GM19351 (cell line): ENCODE measurements at regions not wholly inside any gene's neighbourhood (a gene's known extent, or its start where the extent isn't known, plus 50 kb on each side); places are given as distances from the start of the nearest gene placed in this dataset.

Experiments used
- ATAC-seq: cut with Tn5 transposase; IDR thresholded peaks from one replicate; pipeline ENCODE4 v1.9.1; 2021; ENCODE audit warnings: mild to moderate bottlenecking, moderate library complexity; ENCODE audit not compliant: unreplicated experiment

GRCh38 chr1:83104558-83104957, 894.4 kb downstream of the TTLL7 start:
- ATAC-seq = no peak

- no peak for ATAC-seq
Observed at GRCh38 chr1:83103341-83103740, 895.6 kb downstream of the TTLL7 start.

GRCh38 chr1:83102630-83103071, 896.3 kb downstream of the TTLL7 start:
- no peak for ATAC-seq

- no peak for ATAC-seq
Observed at GRCh38 chr1:83101406-83101805, 897.5 kb downstream of the TTLL7 start.

- ATAC-seq = no peak
Observed at GRCh38 chr1:83100133-83100532, 898.8 kb downstream of the TTLL7 start.

- ATAC-seq = no peak
Observed at GRCh38 chr1:83098791-83099190, 900.1 kb downstream of the TTLL7 start.

- no peak for ATAC-seq
Observed at GRCh38 chr1:83098131-83098530, 900.8 kb downstream of the TTLL7 start.

GRCh38 chr1:83097715-83098114, 901.2 kb downstream of the TTLL7 start:
- ATAC-seq = no peak

- no peak for ATAC-seq
Observed at GRCh38 chr1:83095570-83095969, 903.4 kb downstream of the TTLL7 start.

GRCh38 chr1:83090195-83090594, 908.7 kb downstream of the TTLL7 start:
- no peak for ATAC-seq

- no peak for ATAC-seq
Observed at GRCh38 chr1:83087851-83088250, 911.1 kb downstream of the TTLL7 start.

- ATAC-seq = no peak
Observed at GRCh38 chr1:83086986-83087512, 911.9 kb downstream of the TTLL7 start.

- ATAC-seq = no peak
Observed at GRCh38 chr1:83086346-83086745, 912.6 kb downstream of the TTLL7 start.

GRCh38 chr1:83083589-83084224, 915.2 kb downstream of the TTLL7 start:
- no peak for ATAC-seq

GRCh38 chr1:83077411-83077810, 921.5 kb downstream of the TTLL7 start:
- no peak for ATAC-seq

GRCh38 chr1:83075107-83075506, 923.8 kb downstream of the TTLL7 start:
- no peak for ATAC-seq

GRCh38 chr1:83067954-83068353, 931.0 kb downstream of the TTLL7 start:
- no peak for ATAC-seq

- no peak for ATAC-seq
Observed at GRCh38 chr1:83065952-83066727, 932.8 kb downstream of the TTLL7 start.

GRCh38 chr1:83064589-83065242, 934.2 kb downstream of the TTLL7 start:
- ATAC-seq = no peak

- ATAC-seq = no peak
Observed at GRCh38 chr1:83060651-83061390, 938.1 kb downstream of the TTLL7 start.

GRCh38 chr1:83060221-83060620, 938.7 kb downstream of the TTLL7 start:
- no peak for ATAC-seq
